ENCODE measurements at regions not wholly inside any gene's neighbourhood (a gene's known extent, or its start where the extent isn't known, plus 50 kb on each side); places are given as distances from the start of the nearest gene placed in this dataset.

DNA sequence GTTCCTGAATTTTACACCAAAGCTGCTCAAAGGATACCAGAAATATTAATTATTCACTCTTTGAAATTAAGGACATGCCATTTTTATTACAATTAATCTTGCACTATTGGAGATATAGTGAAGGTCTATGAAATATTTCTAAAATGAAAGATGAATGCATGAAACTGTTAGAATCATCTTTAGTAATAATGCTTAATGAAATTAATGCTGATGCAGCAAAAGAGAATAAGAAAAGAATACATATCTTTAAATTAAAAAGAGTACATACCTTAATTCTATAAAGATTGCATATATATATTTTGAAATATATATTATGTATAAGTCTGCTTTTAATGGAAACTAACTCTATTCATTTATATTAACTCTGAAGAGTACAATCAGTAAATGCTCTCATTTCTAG, 236.0 kb downstream of the ALX1 start:
- no peak for TF ChIP-seq EZH2phosphoT487 (IDR thresholded peaks at IDR 0.05; ENCODE audit: low read depth)
- no peak for TF ChIP-seq CTCF (IDR thresholded peaks at IDR 0.05; ENCODE audit: low read depth, low read length)
